ENCODE measurements at regions not wholly inside any gene's neighbourhood (a gene's known extent, or its start where the extent isn't known, plus 50 kb on each side); places are given as distances from the start of the nearest gene placed in this dataset.
A peak's percentile ranks its signal among the peaks of the same experiment; 100 is the strongest.
"Not testable (repeated sequence)": the region's sequence is repeated elsewhere in the genome, so short reads cannot be mapped to it uniquely, and the experiment has no call there.

GRCh38 chr4:177530561-177530960 lies 88.3 kb upstream of the AGA start:
- H3K4me1 Mint-ChIP-seq (ENCODE audit: unreplicated experiment) = peaks cover 7% of the 10 kb centered on the region
- no peaks in the 10 kb centered on the region for H3K9me3 Mint-ChIP-seq (ENCODE audit: unreplicated experiment)
- no peak for DNase-seq (ENCODE audit: extremely low spot score, unreplicated experiment)
- no peak for TF ChIP-seq CTCF (IDR thresholded peaks at IDR 0.05)
- H3K4me3 Mint-ChIP-seq (ENCODE audit: unreplicated experiment) = no peak overlapping the region
- no peaks in the 10 kb centered on the region for H3K27me3 Mint-ChIP-seq (ENCODE audit: unreplicated experiment)
- H3K36me3 Mint-ChIP-seq (ENCODE audit: unreplicated experiment) = no peaks in the 10 kb centered on the region
- H3K27ac Mint-ChIP-seq (ENCODE audit: unreplicated experiment) = no peak overlapping the region

- Mint-ChIP-seq H3K27ac (ENCODE audit: unreplicated experiment) (no peak overlapping the region), H3K4me1 (ENCODE audit: unreplicated experiment) (peaks cover 7% of the 10 kb centered on the region), H3K4me3 (ENCODE audit: unreplicated experiment) (no peak overlapping the region), H3K36me3 (ENCODE audit: unreplicated experiment) (no peaks in the 10 kb centered on the region), H3K27me3 (ENCODE audit: unreplicated experiment) (no peaks in the 10 kb centered on the region), H3K9me3 (ENCODE audit: unreplicated experiment) (no peaks in the 10 kb centered on the region)
- no peak for TF ChIP-seq CTCF (IDR thresholded peaks at IDR 0.05)
- DNase-seq (ENCODE audit: extremely low spot score, unreplicated experiment) = no peak
Observed at GRCh38 chr4:177532358-177532757, 90.1 kb upstream of the AGA start.

- H3K4me1 Mint-ChIP-seq (ENCODE audit: unreplicated experiment); H3K36me3 Mint-ChIP-seq (ENCODE audit: unreplicated experiment); H3K27ac Mint-ChIP-seq (ENCODE audit: unreplicated experiment); H3K4me3 Mint-ChIP-seq (ENCODE audit: unreplicated experiment); H3K9me3 Mint-ChIP-seq (ENCODE audit: unreplicated experiment); DNase-seq (ENCODE audit: extremely low spot score, unreplicated experiment); H3K27me3 Mint-ChIP-seq (ENCODE audit: unreplicated experiment): not testable (repeated sequence)
Observed at GRCh38 chr4:177534841-177535240, 92.6 kb upstream of the AGA start.

GRCh38 chr4:177546745-177547144 lies 104.5 kb upstream of the AGA start:
- no peaks in the 10 kb centered on the region for H3K27me3 Mint-ChIP-seq (ENCODE audit: unreplicated experiment)

GRCh38 chr4:177547985-177548384 lies 105.7 kb upstream of the AGA start:
- H3K27me3 Mint-ChIP-seq (ENCODE audit: unreplicated experiment) = no peaks in the 10 kb centered on the region
- no peak overlapping the region for H3K27ac Mint-ChIP-seq (ENCODE audit: unreplicated experiment)
- H3K36me3 Mint-ChIP-seq (ENCODE audit: unreplicated experiment) = no peaks in the 10 kb centered on the region
- H3K4me1 Mint-ChIP-seq (ENCODE audit: unreplicated experiment) = no peaks in the 10 kb centered on the region
- H3K4me3 Mint-ChIP-seq (ENCODE audit: unreplicated experiment) = no peak overlapping the region
- no peak for DNase-seq (ENCODE audit: extremely low spot score, unreplicated experiment)
- no peak for TF ChIP-seq CTCF (IDR thresholded peaks at IDR 0.05)
- H3K9me3 Mint-ChIP-seq (ENCODE audit: unreplicated experiment) = no peaks in the 10 kb centered on the region

More at GRCh38 chr4:177546745-177547144, 104.5 kb upstream of the AGA start:
- DNase-seq (ENCODE audit: extremely low spot score, unreplicated experiment) = no peak
- Mint-ChIP-seq H3K4me3 (ENCODE audit: unreplicated experiment) (no peak overlapping the region), H3K9me3 (ENCODE audit: unreplicated experiment) (peaks cover 4% of the 10 kb centered on the region), H3K27ac (ENCODE audit: unreplicated experiment) (no peak overlapping the region), H3K36me3 (ENCODE audit: unreplicated experiment) (no peaks in the 10 kb centered on the region), H3K4me1 (ENCODE audit: unreplicated experiment) (no peaks in the 10 kb centered on the region)
- TF ChIP-seq CTCF (IDR thresholded peaks at IDR 0.05) = peak; percentile 12

- Mint-ChIP-seq H3K27ac (ENCODE audit: unreplicated experiment) (no peak overlapping the region), H3K36me3 (ENCODE audit: unreplicated experiment) (no peaks in the 10 kb centered on the region), H3K4me3 (ENCODE audit: unreplicated experiment) (no peak overlapping the region), H3K9me3 (ENCODE audit: unreplicated experiment) (no peaks in the 10 kb centered on the region), H3K27me3 (ENCODE audit: unreplicated experiment) (no peaks in the 10 kb centered on the region), H3K4me1 (ENCODE audit: unreplicated experiment) (peaks cover 1% of the 10 kb centered on the region)
- TF ChIP-seq CTCF (IDR thresholded peaks at IDR 0.05) = peak; percentile 70
- DNase-seq (ENCODE audit: extremely low spot score, unreplicated experiment) = no peak
Observed at GRCh38 chr4:177555007-177555574, 112.9 kb upstream of the AGA start.

Measured in osteocyte (in vitro differentiated cells).